Tibial nerve (tissue), 4 donors: ENCODE measurements at regions not wholly inside any gene's neighbourhood (a gene's known extent, or its start where the extent isn't known, plus 50 kb on each side); places are given as distances from the start of the nearest gene placed in this dataset.

Experiments
- CTCF ChIP-seq, 5 experiments: fragments of 200-600 bp in 3 of 5; fragments of 450-650 bp in 2 of 5; sonication (generic) in 3 of 5; IDR thresholded peaks; one replicate each; pipeline ENCODE4 v1.5.1; 2016 to 2019; ENCODE audit warnings: antibody characterized with exemption in 5 of 5, mild to moderate bottlenecking in 3 of 5, moderate library complexity in 2 of 5
- EP300 ChIP-seq, 2 donors: sonication (generic); formaldehyde crosslinking; IDR thresholded peaks; one replicate each; pipeline ENCODE4 v1.6.1; 2017; ENCODE audit warnings: antibody characterized with exemption in 2 of 2, mild to moderate bottlenecking in 1 of 2

- no peak for TF ChIP-seq CTCF (IDR thresholded peaks at IDR 0.05)
- TF ChIP-seq EP300 (IDR thresholded peaks at IDR 0.05), result no peak
Observed at GRCh38 chr2:228841877-228842276, 429.2 kb downstream of the PID1 start.
